Thyroid gland (tissue), 4 donors: ENCODE measurements at regions not wholly inside any gene's neighbourhood (a gene's known extent, or its start where the extent isn't known, plus 50 kb on each side); places are given as distances from the start of the nearest gene placed in this dataset.

Source experiments
- POLR2A ChIP-seq, 2 donors: fragments of 450-650 bp; IDR thresholded peaks; one replicate each; pipeline ENCODE4 v1.6.1; 2017; ENCODE audit warnings: antibody characterized with exemption in 2 of 2, mild to moderate bottlenecking in 2 of 2, moderate library complexity in 1 of 2
- TF ChIP-seq, protein P1 (sequence below), 6 experiments: fragments of 200-600 bp in 3 of 6; fragments of 450-650 bp in 3 of 6; sonication (generic) in 3 of 6; IDR thresholded peaks; one replicate each; pipeline ENCODE4 v1.5.1; 2016 to 2019; ENCODE audit warnings: antibody characterized with exemption in 6 of 6, mild to moderate bottlenecking in 2 of 6, inconsistent platforms in 1 of 6, moderate library complexity in 1 of 6

DNA sequence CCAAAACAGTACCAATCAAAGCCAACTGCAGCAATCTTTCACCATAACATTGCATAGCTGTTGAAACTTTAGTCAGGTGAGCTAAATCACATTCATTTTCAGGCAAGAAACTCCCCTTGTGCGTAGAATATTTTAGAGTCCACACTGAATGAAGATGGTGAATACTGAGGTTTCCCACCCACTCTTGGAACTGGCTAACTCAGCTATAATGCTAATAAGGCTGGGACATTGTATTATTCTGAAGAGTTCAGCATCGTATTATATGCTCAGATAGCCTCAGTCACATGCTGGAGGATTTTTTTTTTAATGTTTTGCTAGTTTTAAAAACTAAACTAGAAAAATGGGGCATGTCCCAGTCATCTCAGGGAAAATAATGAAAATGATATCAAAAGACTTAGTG lies 352.3 kb upstream of the FMN2 start:
- TF ChIP-seq, protein P1, sequence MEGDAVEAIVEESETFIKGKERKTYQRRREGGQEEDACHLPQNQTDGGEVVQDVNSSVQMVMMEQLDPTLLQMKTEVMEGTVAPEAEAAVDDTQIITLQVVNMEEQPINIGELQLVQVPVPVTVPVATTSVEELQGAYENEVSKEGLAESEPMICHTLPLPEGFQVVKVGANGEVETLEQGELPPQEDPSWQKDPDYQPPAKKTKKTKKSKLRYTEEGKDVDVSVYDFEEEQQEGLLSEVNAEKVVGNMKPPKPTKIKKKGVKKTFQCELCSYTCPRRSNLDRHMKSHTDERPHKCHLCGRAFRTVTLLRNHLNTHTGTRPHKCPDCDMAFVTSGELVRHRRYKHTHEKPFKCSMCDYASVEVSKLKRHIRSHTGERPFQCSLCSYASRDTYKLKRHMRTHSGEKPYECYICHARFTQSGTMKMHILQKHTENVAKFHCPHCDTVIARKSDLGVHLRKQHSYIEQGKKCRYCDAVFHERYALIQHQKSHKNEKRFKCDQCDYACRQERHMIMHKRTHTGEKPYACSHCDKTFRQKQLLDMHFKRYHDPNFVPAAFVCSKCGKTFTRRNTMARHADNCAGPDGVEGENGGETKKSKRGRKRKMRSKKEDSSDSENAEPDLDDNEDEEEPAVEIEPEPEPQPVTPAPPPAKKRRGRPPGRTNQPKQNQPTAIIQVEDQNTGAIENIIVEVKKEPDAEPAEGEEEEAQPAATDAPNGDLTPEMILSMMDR (IDR thresholded peaks at IDR 0.05): no peak
- TF ChIP-seq POLR2A (IDR thresholded peaks at IDR 0.05): no peak
